HG03108 (cell line): ENCODE measurements at regions not wholly inside any gene's neighbourhood (a gene's known extent, or its start where the extent isn't known, plus 50 kb on each side); places are given as distances from the start of the nearest gene placed in this dataset.
"Not testable (repeated sequence)": the region's sequence is repeated elsewhere in the genome, so short reads cannot be mapped to it uniquely, and the experiment has no call there.

Experiments
- ATAC-seq: cut with Tn5 transposase; IDR thresholded peaks from one replicate; pipeline ENCODE4 v1.9.1; 2021; ENCODE audit warnings: moderate library complexity; ENCODE audit not compliant: unreplicated experiment

DNA sequence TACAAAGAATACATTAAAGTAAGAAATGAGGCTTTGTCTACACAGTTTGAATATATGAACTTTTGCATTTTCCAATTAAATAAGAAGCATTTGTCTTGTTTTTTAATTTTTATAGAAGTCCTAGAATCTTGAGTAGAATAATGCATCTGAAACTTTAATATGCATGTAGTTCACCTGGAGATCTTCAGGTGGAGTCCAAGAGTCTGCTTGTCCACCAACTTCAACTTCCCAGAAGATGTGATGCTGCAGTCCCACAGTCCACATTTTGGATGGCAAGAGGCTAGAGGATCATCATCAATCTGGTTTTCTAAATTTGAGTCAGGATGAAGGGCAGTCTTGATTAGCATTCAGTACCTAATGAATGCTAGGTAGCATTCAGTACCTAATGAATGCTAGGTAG, 357.6 kb upstream of the SOX2 start:
- no peak for ATAC-seq

DNA sequence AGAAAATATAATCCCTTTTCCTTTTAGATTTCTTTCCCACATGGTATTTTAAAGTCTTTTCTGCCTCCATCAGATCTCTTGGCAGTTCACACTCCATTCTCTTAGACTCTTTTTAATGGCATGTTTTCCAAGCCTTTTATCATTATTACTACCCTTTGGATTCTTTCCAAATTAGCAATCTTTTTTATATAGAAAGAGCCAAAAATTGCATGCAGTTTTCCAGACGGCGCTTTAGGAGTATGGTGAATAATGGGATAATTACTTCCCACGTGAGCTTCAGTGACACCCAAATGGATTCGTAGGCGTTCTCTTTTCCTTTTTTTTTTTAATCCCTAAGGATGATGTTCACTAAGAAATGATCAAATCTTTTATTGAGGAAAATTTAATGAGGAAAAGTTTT, 354.8 kb upstream of the DNAJC19 start:
- ATAC-seq = no peak

DNA sequence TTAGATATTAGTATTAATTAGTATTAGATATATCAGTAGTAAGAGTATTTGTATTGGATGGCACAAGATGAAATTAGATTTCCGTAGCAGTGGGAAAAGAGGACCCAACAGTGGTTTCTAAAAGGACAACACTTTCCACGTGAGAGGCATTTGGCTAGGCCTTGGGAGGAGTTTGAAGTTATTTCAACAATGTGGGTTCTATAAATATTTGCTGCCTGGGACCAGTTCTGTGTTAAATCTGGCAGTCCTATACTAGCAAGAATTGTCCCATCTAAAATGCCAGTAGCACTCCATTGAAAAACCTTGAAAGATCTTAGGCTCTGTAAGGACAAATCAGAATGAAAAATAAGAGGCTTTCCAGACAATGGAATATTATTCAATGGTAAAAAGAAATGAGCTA, 347.1 kb upstream of the DNAJC19 start:
- ATAC-seq = no peak

DNA sequence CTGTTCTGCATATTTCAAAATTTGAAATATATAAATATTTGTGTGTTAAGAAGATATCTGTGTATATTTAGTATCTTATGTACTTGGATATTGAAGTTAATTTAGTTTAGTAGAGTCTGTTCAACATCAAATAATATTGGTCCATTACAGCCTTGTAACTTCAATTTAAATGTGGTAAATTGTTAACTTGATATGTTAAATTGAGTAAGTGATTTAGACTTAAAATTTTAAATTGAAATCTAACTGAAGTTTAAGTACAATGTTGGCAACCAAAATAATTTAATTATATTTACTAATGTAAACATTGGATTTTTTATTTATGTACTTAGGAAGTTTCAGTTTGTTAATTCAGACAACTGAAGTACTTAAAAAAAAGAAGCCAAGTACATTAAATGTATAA, 343.9 kb upstream of the DNAJC19 start:
- ATAC-seq = no peak

DNA sequence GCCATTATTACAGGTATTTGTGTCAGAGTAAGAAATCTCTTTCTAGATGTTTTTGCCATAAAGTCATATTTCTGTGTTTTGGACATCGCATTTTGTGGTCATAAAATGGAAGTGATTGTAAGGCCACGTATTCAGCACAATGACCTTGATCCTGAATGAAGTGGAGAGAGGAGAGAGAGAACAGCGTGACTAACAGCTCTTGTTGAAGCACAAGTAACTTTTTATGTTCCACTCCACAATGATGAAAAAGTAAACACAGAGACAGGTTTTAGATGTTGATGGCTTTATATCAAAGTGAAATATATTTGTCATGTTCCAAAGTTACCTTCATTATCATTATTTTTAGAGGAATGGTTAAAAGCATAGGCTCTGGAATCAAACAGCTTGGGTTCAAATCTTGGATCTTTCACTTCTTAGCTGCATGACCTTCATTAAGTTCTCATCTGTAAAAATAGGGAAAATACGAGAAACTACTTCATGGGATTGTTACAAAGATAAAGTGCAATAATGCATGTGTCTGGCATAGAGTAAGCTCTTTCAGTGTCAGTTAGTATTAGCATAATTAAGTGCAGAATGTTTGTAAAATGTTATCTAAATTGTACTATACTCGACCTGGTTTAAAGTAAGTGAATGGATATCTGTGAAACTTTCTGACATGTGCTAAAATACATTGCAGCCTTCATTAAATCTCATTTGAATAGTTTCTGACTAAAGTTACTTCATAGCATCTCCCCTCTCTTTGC, 341.5 kb upstream of the DNAJC19 start:
- ATAC-seq = no peak

DNA sequence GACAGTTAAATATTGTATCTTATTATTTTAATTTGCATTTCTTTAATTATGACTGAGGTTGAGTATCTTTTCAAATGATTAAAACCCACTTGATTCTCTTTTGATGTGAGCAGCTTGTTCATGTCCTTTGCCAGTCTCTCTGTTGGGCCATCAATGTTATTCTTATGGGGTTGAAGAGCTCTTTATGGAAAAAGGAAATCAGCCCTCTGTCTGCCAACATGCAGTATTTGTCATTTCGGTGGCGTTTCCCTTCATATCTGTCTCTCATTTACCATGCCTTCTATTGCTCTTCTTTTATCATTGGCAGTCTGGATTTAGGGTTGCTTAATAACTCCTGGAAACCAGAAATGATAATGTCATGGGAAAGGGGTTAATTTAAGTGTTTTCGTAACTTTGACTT, 340.7 kb upstream of the DNAJC19 start:
- ATAC-seq = no peak

DNA sequence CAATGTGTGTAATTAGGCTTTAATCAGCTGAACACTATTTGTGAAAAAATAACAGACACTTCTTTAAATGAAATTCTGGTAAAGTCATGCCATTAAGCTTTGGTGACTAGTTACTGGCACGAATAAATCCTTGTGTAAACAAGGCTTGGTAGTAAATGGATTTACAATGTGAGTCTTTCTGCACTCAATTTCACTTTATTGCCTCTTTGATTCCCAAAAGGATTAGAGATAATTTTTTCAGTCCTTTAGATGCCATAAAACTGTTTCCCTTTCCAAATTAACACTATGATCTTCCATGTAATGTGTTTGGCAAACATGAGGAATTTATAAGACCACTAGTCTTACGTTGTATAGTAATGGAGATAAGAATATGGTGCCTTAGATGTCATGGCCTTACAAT, 339.5 kb upstream of the DNAJC19 start:
- ATAC-seq = no peak

DNA sequence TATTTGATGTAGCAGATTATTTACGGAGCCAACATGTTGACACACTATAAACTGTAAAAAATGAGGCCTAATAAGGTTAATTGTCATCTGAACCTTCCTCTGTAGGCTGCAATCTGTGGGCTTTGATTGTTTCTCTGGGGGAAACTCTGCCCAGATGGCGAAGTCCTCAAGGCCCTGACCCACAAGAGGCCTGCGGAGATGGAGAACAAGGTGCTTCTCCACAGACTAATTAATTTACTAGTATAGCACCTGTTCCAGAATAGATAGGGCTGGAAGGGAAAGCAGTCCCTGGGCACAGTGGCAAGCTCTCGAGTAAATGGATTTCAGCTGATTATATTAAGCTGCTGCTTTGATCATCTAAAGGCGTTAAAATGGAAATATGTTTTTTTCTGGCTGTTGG, 338.8 kb upstream of the DNAJC19 start:
- ATAC-seq = no peak

DNA sequence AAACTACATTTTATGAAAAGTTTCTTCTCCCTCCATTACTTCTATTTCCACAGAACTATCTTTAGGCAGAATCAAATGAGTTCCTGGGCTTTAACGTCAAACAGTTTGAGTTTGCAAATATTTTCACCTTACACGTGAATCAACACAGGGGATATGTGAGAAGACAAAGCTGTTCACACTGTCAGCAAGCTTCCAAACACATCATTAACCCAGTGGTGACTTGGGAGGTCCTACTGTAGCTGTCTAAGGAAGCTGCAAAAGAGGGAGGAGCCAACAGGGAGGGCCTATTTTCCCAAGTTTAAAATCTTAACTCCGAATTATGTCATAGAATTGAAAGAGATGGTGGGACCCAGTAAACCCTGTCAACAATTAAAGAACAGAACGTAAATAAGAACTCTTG, 337.8 kb upstream of the DNAJC19 start:
- no peak for ATAC-seq

DNA sequence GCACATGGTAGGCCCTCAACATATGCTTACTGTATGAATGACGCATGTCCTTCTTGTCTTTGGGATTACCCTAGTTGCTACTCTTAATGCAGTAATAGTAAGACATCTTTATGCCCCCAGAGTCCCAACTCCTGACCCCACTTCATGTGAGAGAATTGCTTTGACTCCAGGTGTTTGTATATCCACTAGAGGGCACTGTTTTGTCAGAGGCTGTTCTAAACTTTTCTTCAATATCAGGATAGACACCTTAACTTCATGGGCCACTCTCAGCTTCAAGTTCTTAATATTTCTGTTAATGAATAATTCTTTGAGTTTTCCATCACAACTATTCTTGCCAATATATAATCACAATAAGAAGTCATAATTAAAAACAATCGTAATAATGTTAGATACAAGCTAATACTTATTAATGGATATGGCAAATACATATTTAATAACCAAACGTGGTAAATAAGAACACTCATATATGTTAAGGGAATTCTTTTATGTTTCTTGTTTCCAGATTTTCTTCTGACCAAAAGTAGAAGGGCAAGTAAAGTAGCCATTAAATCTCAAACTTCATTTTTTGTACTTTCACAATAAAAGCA, 337.2 kb upstream of the DNAJC19 start:
- ATAC-seq = no peak

DNA sequence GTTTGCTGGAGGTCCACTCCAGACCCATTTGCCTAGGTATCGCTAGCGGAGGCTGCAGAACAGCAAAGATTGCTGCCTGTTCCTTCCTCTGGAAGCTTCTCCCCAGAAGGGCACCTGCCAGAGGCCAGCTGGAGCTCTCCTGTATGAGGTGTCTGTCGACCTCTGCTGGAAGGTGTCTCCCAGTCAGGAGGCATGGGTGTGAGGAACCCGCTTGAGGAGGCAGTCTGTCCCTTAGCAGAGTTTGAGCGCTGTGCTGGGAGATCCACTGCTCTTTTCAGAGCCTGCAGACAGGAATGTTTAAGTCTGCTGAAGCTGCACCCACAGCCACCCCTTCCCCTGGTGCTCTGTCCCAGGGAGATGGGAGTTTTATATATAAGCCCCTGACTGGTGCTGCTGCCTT, 335.0 kb upstream of the DNAJC19 start:
- not testable (repeated sequence) for ATAC-seq

DNA sequence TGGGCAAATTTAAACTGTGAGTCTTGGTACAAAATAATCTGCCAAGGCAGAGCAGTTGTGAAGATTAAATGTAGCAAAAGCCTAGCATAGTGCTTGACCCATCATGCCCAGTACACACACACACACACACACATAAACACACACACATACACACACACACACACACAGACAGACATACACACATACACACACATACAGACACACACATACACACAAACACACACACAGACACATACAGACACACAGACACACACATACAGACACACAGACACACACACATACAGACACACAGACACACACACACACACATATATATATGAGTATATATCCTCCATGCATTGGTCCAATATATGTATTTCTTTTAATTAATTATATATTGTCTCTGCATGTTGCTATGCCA, 328.8 kb upstream of the DNAJC19 start:
- no peak for ATAC-seq

DNA sequence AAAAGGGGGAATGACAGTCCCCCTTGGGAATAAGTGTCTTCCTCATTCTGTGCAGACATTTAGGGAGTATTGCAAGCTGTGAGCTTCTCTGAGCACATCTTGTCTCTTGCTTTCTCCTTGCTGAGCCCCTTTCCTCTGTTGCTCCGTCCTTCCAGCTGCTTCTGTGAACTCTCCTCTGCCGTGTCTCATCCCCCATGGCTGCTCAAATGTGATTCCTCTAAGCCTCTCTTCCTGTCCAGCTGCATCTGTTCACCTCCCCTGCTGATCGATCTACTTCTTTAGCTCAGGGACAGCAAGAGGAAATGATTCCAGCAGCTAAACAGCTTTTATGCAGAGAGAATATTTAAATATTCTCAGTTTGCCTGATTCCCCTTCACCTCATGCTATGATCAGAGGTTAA, 328.0 kb upstream of the DNAJC19 start:
- no peak for ATAC-seq

DNA sequence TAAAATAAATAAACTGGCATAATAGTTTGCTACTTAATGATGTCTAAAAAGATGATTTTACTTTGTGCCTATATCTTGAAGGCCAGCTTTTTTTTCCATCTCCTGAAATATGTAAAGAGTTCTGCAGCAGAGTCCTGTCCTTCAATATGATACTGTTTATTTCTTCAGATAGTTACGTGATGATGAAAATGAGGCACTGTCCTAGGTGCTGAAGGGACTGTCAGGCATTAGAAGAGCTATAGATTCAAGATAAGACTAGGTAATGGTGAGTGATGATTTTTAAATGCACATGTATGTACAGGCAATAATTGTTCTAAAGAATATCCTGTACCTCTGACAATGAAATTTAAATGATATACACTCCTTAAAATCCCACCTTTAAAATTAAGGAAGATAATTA, 326.9 kb upstream of the DNAJC19 start:
- no peak for ATAC-seq

DNA sequence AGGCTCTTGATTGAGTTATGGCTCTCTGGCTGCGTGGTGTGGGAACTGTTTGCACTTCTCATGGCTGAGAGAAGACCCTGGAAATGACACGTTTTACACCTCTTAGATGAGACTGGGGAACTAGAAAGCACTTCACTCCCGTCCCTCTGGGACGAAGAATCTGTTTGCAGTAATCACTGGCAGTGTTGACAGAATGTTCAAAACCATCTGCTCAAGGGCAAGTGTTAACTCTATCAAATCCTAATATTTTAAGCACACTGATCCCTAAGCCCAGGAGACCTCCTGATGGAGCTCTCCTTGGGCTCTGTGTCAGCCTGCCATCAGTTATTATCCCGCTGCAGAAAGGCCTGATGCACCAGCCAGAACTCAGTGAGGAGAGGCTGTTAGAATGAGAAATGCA, 323.8 kb upstream of the DNAJC19 start:
- ATAC-seq = no peak

DNA sequence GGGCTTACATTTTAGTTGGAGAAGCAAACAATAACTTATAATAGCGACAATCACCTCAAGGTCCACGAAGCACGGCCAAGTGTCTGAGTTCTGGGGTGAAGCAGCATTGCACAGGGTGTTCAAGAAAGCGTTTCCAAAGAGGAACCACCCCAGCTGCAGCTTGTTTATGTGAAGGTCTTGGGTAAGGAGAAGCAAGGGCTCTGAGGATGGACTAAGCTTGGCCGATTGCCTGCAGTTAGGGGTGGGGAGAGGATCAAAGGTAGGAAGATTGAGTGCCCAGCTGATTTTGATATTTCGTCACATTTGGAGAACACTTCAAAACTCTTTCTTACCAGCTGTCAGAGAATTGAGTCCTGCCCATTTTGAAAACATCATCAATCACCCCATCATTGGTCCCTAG, 321.6 kb upstream of the DNAJC19 start:
- no peak for ATAC-seq

DNA sequence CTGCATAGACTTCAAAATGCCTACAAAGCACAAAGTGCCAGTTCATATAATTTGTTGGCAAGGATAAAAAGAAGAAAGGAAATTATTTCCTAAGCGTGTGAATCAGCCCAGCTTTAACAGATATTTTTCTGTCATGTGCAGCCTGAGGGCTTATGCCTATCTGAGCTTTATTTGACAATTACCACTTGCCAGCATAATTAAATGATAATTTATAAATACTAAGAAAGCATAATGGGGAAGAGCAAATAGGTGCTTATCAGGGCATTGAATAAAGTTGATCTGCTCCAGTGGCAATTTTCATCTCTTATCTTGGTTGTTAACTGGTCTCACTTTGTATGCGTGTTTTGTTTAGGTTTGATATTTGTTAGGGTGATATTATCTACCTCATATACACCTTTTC, 313.4 kb upstream of the DNAJC19 start:
- ATAC-seq = no peak

DNA sequence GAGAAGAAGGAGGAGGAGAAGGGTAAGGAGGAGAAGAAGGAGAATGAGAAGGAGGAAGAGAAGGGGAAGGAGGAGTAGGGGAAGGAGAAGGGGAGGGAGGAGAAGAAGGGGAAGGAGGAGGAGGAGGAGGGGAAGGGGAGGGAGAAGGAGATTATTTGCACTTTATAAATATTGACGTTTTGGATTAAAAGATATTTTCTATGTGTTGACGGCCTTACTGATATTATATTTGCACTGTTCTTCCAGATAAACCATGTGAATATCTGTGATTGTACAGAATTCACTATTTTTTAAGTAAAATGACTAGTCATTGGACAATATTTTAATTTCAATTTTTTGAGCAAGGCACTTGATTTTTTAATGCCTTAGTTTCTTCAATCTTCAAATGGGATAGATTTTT, 310.5 kb upstream of the DNAJC19 start:
- ATAC-seq = no peak

DNA sequence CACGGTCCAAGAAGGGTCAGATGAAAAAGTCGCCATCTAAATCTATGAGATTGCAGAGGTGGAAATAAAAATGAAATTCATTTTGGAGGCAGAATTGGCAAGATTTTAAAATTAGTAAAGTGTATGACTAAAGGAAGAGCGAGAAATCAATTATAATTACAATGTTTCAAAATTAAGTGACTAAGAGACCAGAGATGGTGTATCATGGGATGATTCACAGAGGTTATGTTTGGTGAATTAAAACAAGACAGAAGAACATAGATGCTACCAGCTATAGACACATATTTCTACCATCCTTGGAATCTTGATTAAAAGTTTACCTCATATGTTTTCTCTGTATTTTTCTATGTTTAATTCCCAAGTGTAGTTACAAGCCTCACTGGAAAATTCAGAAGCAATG, 308.9 kb upstream of the DNAJC19 start:
- ATAC-seq = no peak

DNA sequence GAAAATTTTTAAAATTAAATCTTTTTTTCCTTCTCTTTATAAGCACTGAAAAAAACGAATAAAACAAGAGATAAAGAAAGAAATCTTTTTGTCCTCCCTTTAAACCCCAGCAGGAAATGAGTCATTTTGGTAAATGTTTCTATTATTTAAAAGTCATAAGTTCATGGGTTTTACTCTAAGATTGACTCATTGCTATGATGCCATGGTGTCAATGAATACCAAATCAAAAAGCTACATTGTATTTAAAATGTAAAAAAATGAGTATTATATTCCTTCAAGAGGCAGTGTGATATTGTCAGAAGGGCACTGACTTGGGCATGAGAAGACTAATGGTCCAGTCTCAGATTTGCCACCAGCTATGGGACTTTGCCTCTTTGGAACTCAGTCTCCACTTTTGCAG, 303.4 kb upstream of the DNAJC19 start:
- peak; percentile 92 for ATAC-seq

DNA sequence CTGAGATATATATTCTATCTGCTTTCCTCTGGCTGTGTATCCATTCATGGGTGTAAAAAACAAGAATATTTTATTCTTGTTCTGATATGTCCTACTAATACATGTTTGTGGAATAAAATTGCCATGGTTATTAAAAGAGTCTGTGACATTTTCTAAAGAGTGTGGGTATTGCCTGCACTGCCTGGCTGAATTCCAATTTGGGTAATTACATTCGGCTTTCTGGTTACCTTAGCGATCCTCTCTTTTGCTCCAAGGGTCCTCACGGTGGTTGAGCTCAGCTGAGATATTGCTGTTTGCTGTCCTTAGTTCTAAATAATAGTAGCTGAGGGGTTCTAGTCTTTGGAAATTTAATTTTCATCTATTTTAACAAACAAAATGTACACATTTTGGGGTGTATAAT, 301.4 kb upstream of the DNAJC19 start:
- ATAC-seq = no peak

DNA sequence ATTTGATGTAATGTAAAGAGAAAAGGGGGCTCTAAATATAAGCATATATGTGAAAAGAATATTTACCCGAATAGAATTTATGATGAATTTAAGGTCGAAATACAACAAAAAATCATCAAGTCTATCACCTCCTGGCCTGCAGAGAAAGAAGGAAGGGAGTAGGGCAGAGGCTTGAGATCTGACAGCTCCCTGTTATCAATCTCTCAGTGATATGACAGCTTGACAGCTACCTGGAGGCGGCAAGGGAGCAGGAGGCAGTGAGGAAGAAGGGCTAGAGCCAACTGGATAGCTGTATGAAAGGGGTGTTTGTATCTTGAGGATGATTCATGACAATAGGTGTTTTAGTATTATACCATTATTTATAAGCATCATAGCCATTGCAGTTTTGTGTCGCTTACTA, 299.8 kb upstream of the DNAJC19 start:
- ATAC-seq = no peak

DNA sequence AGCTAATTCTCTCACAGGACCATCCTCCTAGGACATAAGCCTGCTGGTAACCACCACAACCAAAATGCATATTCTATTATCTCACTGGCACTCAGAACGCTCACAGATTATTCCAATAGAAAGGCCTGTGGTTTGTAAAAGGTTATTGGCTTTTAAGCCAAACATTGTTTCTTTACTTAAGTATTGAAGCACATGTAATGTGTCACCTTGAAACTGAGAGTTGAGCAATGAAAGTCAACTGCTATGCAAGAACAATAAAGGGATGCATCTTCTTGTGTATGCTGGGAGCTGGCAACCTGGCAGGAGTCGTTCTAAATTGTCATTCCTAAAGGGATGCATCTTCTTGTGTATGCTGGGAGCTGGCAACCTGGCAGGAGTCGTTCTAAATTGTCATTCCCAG, 298.6 kb upstream of the DNAJC19 start:
- no peak for ATAC-seq
